HCT116 (cell line): ENCODE measurements at regions not wholly inside any gene's neighbourhood (a gene's known extent, or its start where the extent isn't known, plus 50 kb on each side); places are given as distances from the start of the nearest gene placed in this dataset.

Experiments used
- CEBPB ChIP-seq: IDR thresholded peaks from 2 replicates; pipeline ENCODE4 v1.6.1; 2012; ENCODE audit warnings: low read depth
- CTCF ChIP-seq, 3 experiments: fragments of 200-600 bp in 1 of 3; sonication (generic) in 1 of 3; IDR thresholded peaks in 2 of 3; conservative IDR thresholded peaks in 1 of 3; 2 replicates each; pipeline ENCODE4 v1.5.1; 2012 to 2017; ENCODE audit warnings: low read depth in 2 of 3, low read length in 2 of 3, antibody characterized with exemption in 1 of 3, borderline replicate concordance in 1 of 3, control low read depth in 1 of 3, mild to moderate bottlenecking in 1 of 3, mixed read lengths in 1 of 3, mixed run types in 1 of 3, moderate library complexity in 1 of 3; ENCODE audit not compliant: insufficient read depth in 1 of 3
- ELF1 ChIP-seq: IDR thresholded peaks from 2 replicates; pipeline ENCODE4 v1.6.1; 2012; ENCODE audit warnings: low read depth, borderline replicate concordance
- POLR2A ChIP-seq: IDR thresholded peaks from 2 replicates; pipeline ENCODE4 v1.7.0; 2011; ENCODE audit warnings: borderline replicate concordance; ENCODE audit not compliant: insufficient read depth, insufficient read length; ENCODE audit errors: extremely low read depth

DNA sequence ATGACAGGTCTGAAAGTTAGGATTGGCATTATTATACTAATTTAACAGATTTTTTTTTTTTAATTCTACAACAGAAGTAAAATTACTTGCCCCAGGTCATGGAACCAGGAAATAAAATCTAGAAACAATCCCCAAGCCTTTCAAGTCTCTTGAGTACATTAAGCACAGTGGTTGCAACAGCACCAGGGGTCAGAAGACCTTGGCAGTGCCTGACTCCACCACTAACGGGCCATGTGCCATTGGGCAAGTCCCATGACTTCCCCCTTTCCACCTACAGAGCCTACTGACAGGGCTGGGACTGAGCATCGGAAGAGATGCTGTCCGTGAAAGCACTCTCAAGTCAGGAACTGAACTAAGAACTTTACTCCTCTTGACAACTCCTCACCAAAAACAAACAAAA lies 98.6 kb upstream of the AKIP1 start:
- no peak for TF ChIP-seq POLR2A
- TF ChIP-seq CTCF (IDR thresholded peaks at IDR 0.05 in 2 of 3, conservative IDR thresholded peaks at IDR 0.05 in 1 of 3; ENCODE audit: borderline replicate concordance in 1 of 3, insufficient read depth in 1 of 3, low read depth in 2 of 3, low read length in 2 of 3): no peak
- TF ChIP-seq ELF1: no peak
- no peak for TF ChIP-seq CEBPB
